H9 (cell line): ENCODE measurements at regions not wholly inside any gene's neighbourhood (a gene's known extent, or its start where the extent isn't known, plus 50 kb on each side); places are given as distances from the start of the nearest gene placed in this dataset.

ENCODE experiments used
- DNase-seq: peaks from one replicate; pipeline ENCODE4 v3.0.0-alpha.2; 2017
- H2AFZ ChIP-seq: one replicate; pipeline ENCODE4 v1.6.1; 2013; ENCODE audit warnings: mild to moderate bottlenecking, low read length, control low read depth, moderate library complexity
- H2AK5ac ChIP-seq: 2 replicates; pipeline ENCODE4 v1.6.1; 2013; ENCODE audit warnings: low read length, control low read depth, mixed read lengths; ENCODE audit not compliant: insufficient read length
- H2BK120ac ChIP-seq: one replicate; pipeline ENCODE4 v1.6.1; 2013; ENCODE audit warnings: low read depth, mild to moderate bottlenecking, low read length, control low read depth, inconsistent platforms; ENCODE audit not compliant: poor library complexity, severe bottlenecking
- H2BK12ac ChIP-seq: 2 replicates; pipeline ENCODE4 v1.6.1; 2013; ENCODE audit warnings: low read length, control low read depth, mixed read lengths, low read depth; ENCODE audit not compliant: insufficient read length
- H2BK15ac ChIP-seq: 2 replicates; pipeline ENCODE4 v1.6.1; 2013; ENCODE audit warnings: low read depth, low read length, control low read depth
- H2BK20ac ChIP-seq: one replicate; pipeline ENCODE4 v1.6.1; 2013; ENCODE audit warnings: low read depth, mild to moderate bottlenecking, low read length, control low read depth, inconsistent platforms; ENCODE audit not compliant: poor library complexity, severe bottlenecking
- H2BK5ac ChIP-seq: 2 replicates; pipeline ENCODE4 v1.6.1; 2013; ENCODE audit warnings: low read length, control low read depth, mixed read lengths; ENCODE audit not compliant: insufficient read length
- H3K14ac ChIP-seq: 2 replicates; pipeline ENCODE4 v1.6.1; 2013; ENCODE audit warnings: low read length, control low read depth; ENCODE audit not compliant: insufficient read depth
- H3K18ac ChIP-seq: 2 replicates; pipeline ENCODE4 v1.6.1; 2013; ENCODE audit warnings: low read depth, mild to moderate bottlenecking, mixed read lengths, low read length, control low read depth; ENCODE audit not compliant: insufficient read length
- H3K23ac ChIP-seq: 2 replicates; pipeline ENCODE4 v1.6.1; 2013; ENCODE audit warnings: low read length, control low read depth, mixed read lengths, low read depth; ENCODE audit not compliant: insufficient read length
- H3K23me2 ChIP-seq: 2 replicates; pipeline ENCODE4 v1.6.1; 2013; ENCODE audit warnings: low read depth, mild to moderate bottlenecking, mixed read lengths, low read length, control low read depth; ENCODE audit not compliant: insufficient read length, poor library complexity, severe bottlenecking
- H3K27ac ChIP-seq: 2 replicates; pipeline ENCODE4 v1.5.1; 2013; ENCODE audit warnings: low read length, control low read depth, mixed read lengths, low read depth; ENCODE audit not compliant: insufficient read length
- H3K27me3 ChIP-seq: 2 replicates; pipeline ENCODE4 v1.6.1; 2013; ENCODE audit warnings: low read length, control low read depth, inconsistent platforms; ENCODE audit not compliant: insufficient read depth
- H3K4ac ChIP-seq: 2 replicates; pipeline ENCODE4 v1.6.1; 2013; ENCODE audit warnings: low read depth, mild to moderate bottlenecking, control low read depth, inconsistent platforms, low read length, moderate library complexity
- H3K4me1 ChIP-seq: 2 replicates; pipeline ENCODE4 v1.6.1; 2013; ENCODE audit warnings: low read length, control low read depth, inconsistent platforms; ENCODE audit not compliant: insufficient read depth
- H3K4me2 ChIP-seq: 2 replicates; pipeline ENCODE4 v1.6.1; 2013; ENCODE audit warnings: low read length, control low read depth, mixed read lengths; ENCODE audit not compliant: insufficient read length, insufficient read depth
- H3K56ac ChIP-seq: 2 replicates; pipeline ENCODE4 v1.6.1; 2013; ENCODE audit warnings: low read depth, mild to moderate bottlenecking, mixed read lengths, low read length, control low read depth; ENCODE audit not compliant: insufficient read length
- H3K79me1 ChIP-seq: 2 replicates; pipeline ENCODE4 v1.6.1; 2013; ENCODE audit warnings: low read depth, mild to moderate bottlenecking, moderate library complexity, low read length, control low read depth, inconsistent platforms; ENCODE audit not compliant: insufficient read depth, poor library complexity, severe bottlenecking
- H3K79me2 ChIP-seq: 2 replicates; pipeline ENCODE4 v1.6.1; 2013; ENCODE audit warnings: low read length, control low read depth, inconsistent platforms; ENCODE audit not compliant: insufficient read depth
- H3K9ac ChIP-seq: 2 replicates; pipeline ENCODE4 v1.6.1; 2013; ENCODE audit warnings: low read length, control low read depth, mixed read lengths; ENCODE audit not compliant: insufficient read length; ENCODE audit errors: extremely low read depth
- H3K9me3 ChIP-seq: one replicate; pipeline ENCODE4 v1.6.1; 2013; ENCODE audit warnings: low read depth, low read length, inconsistent platforms; ENCODE audit not compliant: control insufficient read depth
- H3T11ph ChIP-seq: one replicate; pipeline ENCODE4 v1.6.1; 2013; ENCODE audit warnings: mild to moderate bottlenecking, low read length, control low read depth, inconsistent platforms
- H4K20me1 ChIP-seq: one replicate; pipeline ENCODE4 v1.6.1; 2013; ENCODE audit not compliant: control insufficient read depth, insufficient read length, insufficient read depth
- H4K5ac ChIP-seq: 2 replicates; pipeline ENCODE4 v1.6.1; 2013; ENCODE audit warnings: low read depth, mild to moderate bottlenecking, mixed read lengths, low read length, control low read depth; ENCODE audit not compliant: insufficient read length
- H4K8ac ChIP-seq: replicated peaks from 2 replicates; pipeline ENCODE4 v1.6.1; 2013; ENCODE audit warnings: low read length, control low read depth, mixed read lengths, low read depth; ENCODE audit not compliant: insufficient read length
- H4K91ac ChIP-seq: 2 replicates; pipeline ENCODE4 v1.6.1; 2013; ENCODE audit warnings: low read depth, mild to moderate bottlenecking, moderate library complexity, mixed read lengths, low read length, control low read depth; ENCODE audit not compliant: insufficient read length
- H3K27ac Mint-ChIP-seq, 3 experiments: 2 replicates in 2 of 3; 3 replicates in 1 of 3; pipeline ENCODE4 v1.8.0; 2020 to 2021; ENCODE audit warnings: mixed read lengths in 3 of 3, mild to moderate bottlenecking in 1 of 3, moderate library complexity in 1 of 3
- H3K27me3 Mint-ChIP-seq: 2 replicates; pipeline ENCODE4 v1.8.0; 2021; ENCODE audit warnings: low read depth, mild to moderate bottlenecking, moderate library complexity, mixed read lengths
- H3K36me3 Mint-ChIP-seq, 3 experiments: 2 replicates in 2 of 3; 3 replicates in 1 of 3; pipeline ENCODE4 v1.8.0; 2020 to 2021; ENCODE audit warnings: low read depth in 3 of 3, mixed read lengths in 3 of 3; ENCODE audit not compliant: insufficient read depth in 1 of 3
- H3K4me1 Mint-ChIP-seq, 2 experiments: 2 replicates each; pipeline ENCODE4 v1.8.0; 2020; ENCODE audit warnings: mixed read lengths in 2 of 2
- H3K4me3 Mint-ChIP-seq, 2 experiments: 2 replicates in 1 of 2; 3 replicates in 1 of 2; pipeline ENCODE4 v1.8.0; 2020 to 2021; ENCODE audit warnings: mild to moderate bottlenecking in 2 of 2, mixed read lengths in 2 of 2, moderate library complexity in 1 of 2
- H3K9me3 Mint-ChIP-seq, 2 experiments: 2 replicates in 1 of 2; 3 replicates in 1 of 2; pipeline ENCODE4 v1.8.0; 2020; ENCODE audit warnings: mild to moderate bottlenecking in 2 of 2, mixed read lengths in 2 of 2, moderate library complexity in 1 of 2
- CTCF ChIP-seq: fragments of 200-600 bp; sonication (generic); conservative IDR thresholded peaks from 3 replicates; pipeline ENCODE4 v1.8.0; 2021; ENCODE audit warnings: antibody characterized with exemption, mild to moderate bottlenecking
- WGBS: extraction: QIAGEN DNeasy Blood & Tissue Kit; methylation state at CpG from one replicate; pipeline ENCODE4 v1.1.7; 2013; ENCODE audit warnings: missing lambda C conversion rate, low lambda C conversion rate, mixed read lengths; ENCODE audit not compliant: insufficient read length; ENCODE audit errors: extremely low coverage; 5-methylcytosine and 5-hydroxymethylcytosine counted together

GRCh38 chr11:29321293-29322132 lies 695.3 kb downstream of the KCNA4 start:
- H4K91ac ChIP-seq, result no peak overlapping the region
- H4K20me1 ChIP-seq, result no peaks in the 10 kb centered on the region
- H2BK20ac ChIP-seq, result no peak overlapping the region
- H3K27ac Mint-ChIP-seq, result no peak overlapping the region
- H4K8ac ChIP-seq, result no peak overlapping the region
- no peak overlapping the region for H2BK12ac ChIP-seq
- H3K4me3 Mint-ChIP-seq, result no peak overlapping the region
- no peaks in the 10 kb centered on the region for H3K36me3 Mint-ChIP-seq
- no peak overlapping the region for H4K5ac ChIP-seq
- H3K4me1 Mint-ChIP-seq, result no peaks in the 10 kb centered on the region
- H3K4me1 ChIP-seq, result no peaks in the 10 kb centered on the region
- DNase-seq, result no peak
- no peak overlapping the region for H2BK120ac ChIP-seq
- no peak overlapping the region for H3K18ac ChIP-seq
- no peak overlapping the region for H3T11ph ChIP-seq
- H3K14ac ChIP-seq, result no peak overlapping the region
- no peak overlapping the region for H3K9ac ChIP-seq
- no CpG with 5 or more reads among the region's 4 CpGs for WGBS
- H3K27me3 ChIP-seq, result no peaks in the 10 kb centered on the region
- H3K56ac ChIP-seq, result no peak overlapping the region
- H2AK5ac ChIP-seq, result no peak overlapping the region
- H3K27me3 Mint-ChIP-seq, result no peaks in the 10 kb centered on the region
- H3K23ac ChIP-seq, result no peak overlapping the region
- H3K9me3 Mint-ChIP-seq, result no peaks in the 10 kb centered on the region; a peak in 1 of 5 replicates
- no peak overlapping the region for H3K4me2 ChIP-seq
- H3K27ac ChIP-seq, result no peak overlapping the region
- H3K79me1 ChIP-seq, result no peaks in the 10 kb centered on the region
- H3K23me2 ChIP-seq, result no peaks in the 10 kb centered on the region
- no peak for TF ChIP-seq CTCF
- no peak overlapping the region for H2BK5ac ChIP-seq
- no peaks in the 10 kb centered on the region for H3K79me2 ChIP-seq
- H3K9me3 ChIP-seq, result no peaks in the 10 kb centered on the region
- H2BK15ac ChIP-seq, result no peak overlapping the region
- no peak overlapping the region for H2AFZ ChIP-seq
- H3K4ac ChIP-seq, result no peak overlapping the region
